Activated B cell treated with CpG ODN at 0.5 μM for 24 hours (primary cell): ENCODE measurements at regions not wholly inside any gene's neighbourhood (a gene's known extent, or its start where the extent isn't known, plus 50 kb on each side); places are given as distances from the start of the nearest gene placed in this dataset.

Experiments used
- ATAC-seq: fragments of 200-7000 bp; cut with Tn5 transposase; one replicate; pipeline ENCODE4 v1.10.0; 2021; ENCODE audit warnings: low read depth, mild to moderate bottlenecking, moderate library complexity
- CTCF ChIA-PET: fragments of 350-600 bp; sonication (Branson Sonifier 250); formaldehyde crosslinking; loops from one replicate; lab custom pipeline; 2021; ENCODE audit warnings: antibody characterized with exemption; lab: Charles Lee
- POLR2A ChIA-PET: fragments of 350-600 bp; sonication (Branson Sonifier 250); formaldehyde crosslinking; loops from one replicate; lab custom pipeline; 2021; ENCODE audit warnings: antibody characterized with exemption; lab: Charles Lee
- DNase-seq: peaks from one replicate; pipeline ENCODE4 v3.0.0; 2022
- H3K27ac Mint-ChIP-seq: one replicate; pipeline ENCODE4 v1.8.0; 2020; ENCODE audit warnings: mixed read lengths
- H3K27me3 Mint-ChIP-seq: one replicate; pipeline ENCODE4 v1.8.0; 2021; ENCODE audit warnings: mixed read lengths
- H3K36me3 Mint-ChIP-seq: one replicate; pipeline ENCODE4 v1.8.0; 2021; ENCODE audit warnings: low read depth, mixed read lengths
- H3K4me1 Mint-ChIP-seq: one replicate; pipeline ENCODE4 v1.8.0; 2021; ENCODE audit warnings: mixed read lengths
- H3K4me3 Mint-ChIP-seq: one replicate; pipeline ENCODE4 v1.8.0; 2020; ENCODE audit warnings: mild to moderate bottlenecking, mixed read lengths
- H3K9me3 Mint-ChIP-seq: one replicate; pipeline ENCODE4 v1.8.0; 2020; ENCODE audit warnings: mixed read lengths
- intact Hi-C: fragments of 100-400 bp; cut with micrococcal nuclease; formaldehyde crosslinking; loops from one replicate; pipeline ENCODE4 v1.15.1; 2024
- TF ChIP-seq, protein P1 (sequence below): fragments of 200-600 bp; IDR thresholded peaks from one replicate; pipeline ENCODE4 v1.8.0; 2022; ENCODE audit warnings: antibody characterized with exemption, mild to moderate bottlenecking

DNA sequence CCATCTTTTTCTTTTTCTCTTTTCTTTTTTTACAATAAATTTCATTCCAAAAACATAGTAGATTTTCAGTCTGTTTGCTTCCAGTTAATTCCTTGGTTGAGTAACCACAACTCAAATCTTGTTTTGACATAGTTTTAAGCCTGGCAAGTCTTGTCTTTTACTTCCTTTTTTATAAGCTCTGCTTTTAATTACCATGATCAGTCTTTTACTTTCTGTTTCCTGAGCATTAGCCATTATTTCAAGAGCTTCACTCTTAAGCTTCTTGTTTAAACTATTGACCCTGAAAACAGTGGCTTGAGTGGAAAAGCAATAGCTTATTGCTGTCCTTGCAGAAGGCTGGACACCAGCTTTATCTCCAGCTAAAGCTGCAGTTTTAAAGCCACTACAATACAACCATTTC lies 1363.3 kb downstream of the MAT2B start:
- DNase-seq = no peak
- no peaks in the 10 kb centered on the region for H3K27me3 Mint-ChIP-seq
- ChIA-PET CTCF (no interaction called here), POLR2A (no interaction called here)
- no peaks in the 10 kb centered on the region for H3K36me3 Mint-ChIP-seq
- H3K4me3 Mint-ChIP-seq = no peak overlapping the region
- H3K4me1 Mint-ChIP-seq = peaks cover 10% of the 10 kb centered on the region
- TF ChIP-seq, protein P1, sequence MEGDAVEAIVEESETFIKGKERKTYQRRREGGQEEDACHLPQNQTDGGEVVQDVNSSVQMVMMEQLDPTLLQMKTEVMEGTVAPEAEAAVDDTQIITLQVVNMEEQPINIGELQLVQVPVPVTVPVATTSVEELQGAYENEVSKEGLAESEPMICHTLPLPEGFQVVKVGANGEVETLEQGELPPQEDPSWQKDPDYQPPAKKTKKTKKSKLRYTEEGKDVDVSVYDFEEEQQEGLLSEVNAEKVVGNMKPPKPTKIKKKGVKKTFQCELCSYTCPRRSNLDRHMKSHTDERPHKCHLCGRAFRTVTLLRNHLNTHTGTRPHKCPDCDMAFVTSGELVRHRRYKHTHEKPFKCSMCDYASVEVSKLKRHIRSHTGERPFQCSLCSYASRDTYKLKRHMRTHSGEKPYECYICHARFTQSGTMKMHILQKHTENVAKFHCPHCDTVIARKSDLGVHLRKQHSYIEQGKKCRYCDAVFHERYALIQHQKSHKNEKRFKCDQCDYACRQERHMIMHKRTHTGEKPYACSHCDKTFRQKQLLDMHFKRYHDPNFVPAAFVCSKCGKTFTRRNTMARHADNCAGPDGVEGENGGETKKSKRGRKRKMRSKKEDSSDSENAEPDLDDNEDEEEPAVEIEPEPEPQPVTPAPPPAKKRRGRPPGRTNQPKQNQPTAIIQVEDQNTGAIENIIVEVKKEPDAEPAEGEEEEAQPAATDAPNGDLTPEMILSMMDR = no peak
- intact Hi-C loops = no loop called here
- ATAC-seq = no peak
- peak overlapping the region; percentile 61 for H3K27ac Mint-ChIP-seq
- peaks cover 4% of the 10 kb centered on the region for H3K9me3 Mint-ChIP-seq

DNA sequence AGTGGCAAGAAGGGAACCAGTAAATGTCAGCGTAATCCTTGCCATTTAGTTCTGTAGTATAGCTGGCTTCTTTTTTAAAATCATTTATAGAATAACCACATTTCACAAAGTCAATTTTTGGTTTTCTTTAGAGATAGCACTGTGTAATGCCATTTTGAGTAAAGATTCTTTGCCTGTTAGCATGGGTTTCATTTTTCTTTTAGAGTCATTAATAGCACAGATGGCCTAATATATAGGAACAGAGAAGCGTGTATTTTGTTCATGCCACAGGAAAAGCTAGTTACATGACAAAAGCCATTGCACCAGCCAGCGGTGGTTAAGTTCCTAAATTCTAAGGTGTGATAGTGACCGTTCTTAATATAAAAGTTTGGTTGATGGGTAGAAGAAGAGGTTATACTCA lies 1363.9 kb downstream of the MAT2B start:
- no peak overlapping the region for H3K4me3 Mint-ChIP-seq
- CTCF ChIA-PET = no interaction called here

DNA sequence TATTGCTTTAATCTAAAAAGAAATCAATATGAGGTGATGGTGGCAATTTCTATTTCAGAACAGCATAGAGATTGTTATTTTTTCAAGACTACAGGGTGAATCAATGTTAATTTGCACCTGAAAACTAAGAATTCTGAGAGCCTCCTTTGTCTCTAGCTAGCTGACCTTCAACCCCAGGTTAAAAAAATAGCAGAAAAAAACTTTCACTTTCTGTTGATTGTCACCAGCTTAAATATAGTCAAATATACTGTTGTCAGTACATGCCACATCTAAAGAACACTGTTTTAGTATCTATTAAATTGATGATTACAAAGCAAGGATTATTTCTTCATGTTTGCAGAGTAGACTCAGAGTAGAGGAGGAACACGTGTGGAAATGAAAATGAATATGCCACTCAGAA lies 1371.4 kb downstream of the MAT2B start:
- ChIA-PET CTCF (no interaction called here), POLR2A (no interaction called here)
- no peak overlapping the region for H3K4me3 Mint-ChIP-seq
- H3K4me1 Mint-ChIP-seq = no peaks in the 10 kb centered on the region
- no peak overlapping the region for H3K27ac Mint-ChIP-seq
- peaks cover 16% of the 10 kb centered on the region for H3K9me3 Mint-ChIP-seq
- H3K27me3 Mint-ChIP-seq = no peaks in the 10 kb centered on the region
- no peak for DNase-seq
- TF ChIP-seq, protein P1 = no peak
- no peaks in the 10 kb centered on the region for H3K36me3 Mint-ChIP-seq
- no peak for ATAC-seq
- intact Hi-C loops = no loop called here

More for the DNA sequence above, 1363.9 kb downstream of the MAT2B start:
- Mint-ChIP-seq H3K9me3 (peaks cover 4% of the 10 kb centered on the region), H3K27ac (peak overlapping the region; percentile 5), H3K36me3 (no peaks in the 10 kb centered on the region), H3K4me1 (peaks cover 10% of the 10 kb centered on the region), H3K27me3 (no peaks in the 10 kb centered on the region)
- intact Hi-C loops = no loop called here
- POLR2A ChIA-PET = no interaction called here
- DNase-seq = no peak
- no peak for ATAC-seq
- TF ChIP-seq, protein P1 = no peak

DNA sequence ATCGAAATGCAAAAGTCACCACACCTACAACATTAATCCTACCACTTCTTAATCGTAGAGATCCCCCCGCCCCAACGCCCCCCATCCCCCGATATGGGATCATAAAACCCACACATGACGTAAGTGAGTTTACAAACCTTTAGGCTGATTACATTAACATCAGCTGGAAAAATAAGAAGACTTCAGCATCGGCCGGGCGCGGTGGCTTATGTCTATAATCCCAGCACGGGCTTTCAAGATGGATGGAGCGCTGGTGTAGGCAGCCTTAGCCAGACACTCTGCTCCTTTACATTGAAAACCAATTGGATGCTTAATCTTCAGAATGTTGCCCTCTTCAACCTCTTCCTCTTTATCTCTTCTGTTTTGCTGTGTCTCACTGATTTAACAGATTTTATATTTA lies 1376.0 kb downstream of the MAT2B start:
- no peaks in the 10 kb centered on the region for H3K36me3 Mint-ChIP-seq
- TF ChIP-seq, protein P1 = no peak
- no peaks in the 10 kb centered on the region for H3K4me1 Mint-ChIP-seq
- H3K4me3 Mint-ChIP-seq = no peak overlapping the region
- H3K9me3 Mint-ChIP-seq = peaks cover 7% of the 10 kb centered on the region
- CTCF ChIA-PET = no interaction called here
- intact Hi-C loops = no loop called here
- POLR2A ChIA-PET = no interaction called here
- H3K27ac Mint-ChIP-seq = no peak overlapping the region
- no peak for DNase-seq
- no peak for ATAC-seq
- H3K27me3 Mint-ChIP-seq = no peaks in the 10 kb centered on the region

DNA sequence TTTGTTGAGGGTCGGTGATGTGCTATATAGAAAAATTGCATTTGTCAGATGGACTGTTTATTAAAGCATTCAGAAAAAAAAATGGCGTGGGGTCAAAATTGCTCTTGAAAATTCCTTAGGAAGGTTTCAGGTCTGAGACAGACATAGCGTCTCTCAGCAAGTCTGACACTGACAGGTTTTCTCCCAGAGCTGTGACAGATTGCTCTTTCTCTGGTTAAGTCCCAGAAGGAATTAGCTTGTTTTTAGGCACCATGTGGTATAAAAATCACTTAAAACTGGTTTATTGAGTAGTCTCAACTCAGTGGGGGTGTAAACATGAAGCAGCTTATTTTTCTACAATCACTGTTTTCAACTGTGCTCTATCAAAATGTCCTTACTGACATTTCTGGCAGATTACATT lies 1379.8 kb downstream of the MAT2B start:
- Mint-ChIP-seq H3K27me3 (no peaks in the 10 kb centered on the region), H3K27ac (no peak overlapping the region), H3K4me1 (no peaks in the 10 kb centered on the region), H3K4me3 (no peak overlapping the region), H3K9me3 (no peaks in the 10 kb centered on the region), H3K36me3 (no peaks in the 10 kb centered on the region)
- no peak for DNase-seq
- TF ChIP-seq, protein P1 = no peak
- no peak for ATAC-seq
- ChIA-PET POLR2A (no interaction called here), CTCF (no interaction called here)
- intact Hi-C loops = no loop called here
